CMK (cell line): ENCODE measurements at regions not wholly inside any gene's neighbourhood (a gene's known extent, or its start where the extent isn't known, plus 50 kb on each side); places are given as distances from the start of the nearest gene placed in this dataset.

Experiments used
- DNase-seq: peaks from one replicate; pipeline ENCODE4 v3.0.0-alpha.2; 2010; ENCODE audit warnings: low read depth

DNA sequence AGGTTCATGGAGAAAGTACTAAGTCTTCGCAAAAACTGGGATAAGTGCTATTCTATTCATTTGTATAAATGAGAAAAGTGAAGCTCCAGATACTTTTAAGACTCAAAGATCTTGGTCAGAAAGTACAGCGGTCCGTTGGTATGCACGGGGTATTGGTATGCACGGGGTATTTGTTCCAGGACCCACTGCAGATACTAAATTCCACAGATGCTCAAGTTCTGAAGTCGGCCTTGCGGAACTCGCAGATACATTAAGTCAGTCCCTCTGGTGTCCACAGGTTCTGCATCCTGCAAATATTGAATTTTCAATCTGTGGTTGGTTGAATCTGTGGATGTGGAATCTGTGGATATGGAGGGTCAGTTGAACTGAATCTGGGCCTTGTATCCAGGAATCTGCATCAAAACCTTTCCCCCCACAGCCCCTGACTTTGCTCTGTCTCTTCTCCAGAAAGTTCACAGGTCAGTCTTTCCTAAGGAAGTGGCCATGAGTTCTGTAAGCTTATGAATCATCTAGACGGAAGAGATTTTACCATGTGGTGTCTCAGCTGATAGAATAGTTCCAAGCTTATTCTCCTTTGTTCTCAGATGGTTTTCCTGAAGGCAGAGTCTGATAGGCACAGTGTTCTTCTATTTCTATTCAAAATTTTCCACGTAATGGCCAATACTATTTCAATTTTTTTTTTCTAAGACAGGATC is 274.7 kb downstream of the NEDD1 start:
- DNase-seq = no peak

DNA sequence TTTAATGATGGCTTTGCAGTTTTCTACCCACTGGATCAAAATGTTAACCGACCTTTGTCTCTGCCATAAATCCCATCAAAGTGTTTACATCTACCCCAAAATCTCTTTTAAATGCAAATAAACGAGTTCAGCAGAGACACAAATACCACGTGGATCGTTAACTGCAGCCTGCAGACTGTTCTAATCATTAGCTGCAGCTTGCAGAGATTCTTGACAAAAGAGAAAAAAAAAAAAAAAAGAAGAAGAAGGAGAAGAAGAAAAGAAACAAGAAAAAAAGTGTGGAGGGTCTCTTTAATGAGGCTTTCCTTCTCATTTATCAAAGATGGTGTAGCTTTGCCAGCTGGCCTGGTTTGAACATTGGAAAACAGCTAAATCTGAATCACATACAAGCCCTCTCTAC is 275.7 kb downstream of the NEDD1 start:
- no peak for DNase-seq

DNA sequence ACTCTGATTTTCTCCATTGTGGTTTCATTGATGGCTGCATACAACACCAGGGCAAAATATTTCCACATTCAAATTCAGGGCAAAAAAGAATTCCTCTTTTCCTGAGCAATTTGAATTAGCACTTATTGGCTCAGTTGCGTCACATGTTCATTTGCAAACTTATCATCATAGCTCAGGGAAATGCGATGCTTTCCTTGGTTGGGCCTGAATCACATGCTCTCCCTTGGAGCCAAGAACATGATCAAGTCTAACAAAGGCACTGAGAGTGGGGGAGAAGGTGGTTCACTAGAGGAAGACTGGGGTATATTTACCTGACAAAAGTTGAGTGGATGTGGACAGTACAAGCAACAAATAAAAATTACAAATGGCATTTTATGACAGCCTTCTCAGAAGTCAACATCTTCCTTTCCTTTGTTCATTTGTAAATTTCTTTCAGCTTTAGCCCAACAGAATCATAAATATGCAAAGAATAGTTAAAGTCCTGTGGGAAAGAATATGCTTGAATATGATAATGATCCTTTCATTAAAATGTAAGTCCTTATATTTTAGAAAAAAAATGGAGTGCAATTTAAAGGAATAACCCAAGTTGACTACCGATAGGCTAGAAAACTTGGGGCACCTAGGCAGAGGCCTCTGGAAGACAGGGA is 277.2 kb downstream of the NEDD1 start:
- no peak for DNase-seq

DNA sequence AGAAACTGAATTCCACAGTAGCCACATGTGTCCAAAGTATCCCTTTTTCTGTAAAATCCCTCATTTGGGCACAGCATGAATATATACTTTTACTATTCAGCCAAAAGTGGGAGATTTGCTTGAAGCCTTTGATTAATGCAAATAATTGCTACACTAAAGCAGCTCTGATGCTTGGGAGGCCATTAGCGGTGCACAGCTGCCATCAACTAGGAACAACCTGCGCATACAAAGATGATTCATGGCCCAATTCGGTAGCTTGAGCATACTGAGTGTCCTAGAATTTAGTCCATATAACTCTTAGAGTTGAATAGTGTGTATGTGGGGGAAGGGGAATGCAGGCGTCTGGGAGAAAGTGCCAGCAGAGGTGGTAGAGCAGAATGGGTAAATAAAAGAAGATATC is 277.0 kb upstream of the RMST start:
- DNase-seq = no peak

DNA sequence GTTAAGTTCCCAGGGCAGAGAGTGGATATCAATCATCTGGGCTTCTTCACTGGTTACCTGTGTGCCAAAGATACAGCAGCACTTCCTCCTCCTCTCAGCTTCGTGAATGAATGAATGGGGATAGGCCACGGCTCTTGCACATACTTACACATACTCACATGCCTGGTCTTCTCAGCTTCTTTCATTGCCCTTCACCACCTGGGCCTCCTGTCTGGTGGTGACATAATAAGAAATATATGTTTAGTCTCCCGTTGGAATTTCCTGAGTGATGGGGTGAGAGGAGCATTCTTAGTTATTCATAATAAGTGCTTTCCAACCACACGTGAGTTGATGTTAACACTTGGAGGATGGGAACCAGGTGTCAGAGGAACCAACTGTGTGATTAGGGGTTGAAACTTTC is 268.1 kb upstream of the RMST start:
- DNase-seq = no peak

DNA sequence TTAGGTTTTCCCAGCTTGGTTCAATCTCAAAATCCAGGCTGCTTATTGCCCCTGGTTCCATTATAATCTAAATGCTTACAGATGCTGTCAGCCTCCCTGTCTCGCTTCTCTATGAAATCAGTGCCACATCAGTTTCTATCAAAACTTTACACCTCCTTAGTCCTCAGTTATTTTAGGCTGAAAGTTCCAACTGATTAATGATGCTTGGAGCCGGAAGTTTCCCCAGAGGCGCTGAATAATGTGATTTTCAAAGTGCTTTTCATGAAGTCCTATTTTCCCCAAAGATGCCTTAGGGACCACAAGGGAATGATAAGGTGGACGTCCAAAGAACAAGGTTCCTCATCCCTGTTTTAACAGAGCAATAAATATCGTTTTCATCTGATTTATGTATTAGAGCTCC is 262.4 kb upstream of the RMST start:
- DNase-seq = no peak

DNA sequence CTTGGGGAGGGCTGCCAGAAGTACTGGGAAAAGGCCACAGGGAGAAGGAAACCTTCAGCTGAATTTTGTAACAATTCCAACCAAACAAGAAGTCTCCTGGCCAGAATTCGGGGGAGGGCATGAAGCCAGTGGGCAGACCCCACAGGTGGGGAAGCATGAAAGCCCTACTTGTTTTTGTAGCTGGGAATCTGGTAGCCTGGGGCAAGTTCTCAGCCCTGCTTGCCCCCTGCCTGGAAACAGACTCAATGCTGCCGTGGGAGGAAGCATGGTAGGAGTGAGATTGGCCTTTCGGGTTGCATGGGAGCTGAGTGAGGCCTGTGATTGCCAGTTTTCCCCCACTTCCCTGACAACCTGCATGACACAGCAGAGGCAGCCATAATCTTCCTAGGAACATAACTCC is 259.2 kb upstream of the RMST start:
- DNase-seq = no peak

DNA sequence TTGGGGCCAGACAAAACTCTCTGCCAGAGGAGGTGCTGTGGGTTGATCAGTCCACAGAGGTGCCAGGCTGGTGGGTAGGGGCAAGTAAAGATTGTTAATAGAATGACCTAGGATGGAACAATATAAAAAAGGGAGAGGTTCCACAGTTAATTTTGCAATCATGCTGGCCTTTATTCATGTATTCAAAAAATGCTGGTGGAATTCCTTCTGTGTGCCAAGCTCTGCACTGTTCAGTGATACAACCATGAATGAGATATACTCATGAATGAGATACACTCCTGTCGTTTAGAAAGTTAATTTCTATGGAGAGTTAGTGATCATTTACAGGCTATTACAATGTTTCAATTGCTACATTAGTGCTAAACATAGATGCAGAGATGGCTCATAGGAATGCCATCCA is 252.6 kb upstream of the RMST start:
- no peak for DNase-seq

DNA sequence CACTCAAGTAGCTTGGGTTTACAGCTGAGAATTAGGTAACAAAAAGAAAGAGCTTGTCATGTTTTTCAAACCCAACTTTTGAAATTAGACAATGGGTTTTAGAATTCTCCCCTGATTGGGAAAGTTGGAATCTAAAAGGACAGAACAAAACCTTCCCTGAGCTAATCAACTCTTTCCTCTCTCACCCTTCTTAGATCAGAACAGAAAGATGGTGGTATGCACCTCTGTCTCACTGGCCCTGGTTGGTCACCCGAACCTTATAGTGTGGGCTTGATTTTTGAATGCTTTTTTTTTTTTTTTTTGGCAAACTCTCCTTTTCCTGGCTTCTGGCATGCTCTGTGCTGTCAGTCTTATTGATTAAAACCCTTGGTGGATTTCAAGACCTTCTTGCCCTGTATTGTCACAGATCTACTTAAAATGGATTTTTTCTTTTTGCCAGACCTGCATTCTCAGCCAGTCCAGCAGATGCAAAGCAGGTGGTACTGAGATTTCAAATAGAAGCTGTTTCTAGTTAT is 251.1 kb upstream of the RMST start:
- no peak for DNase-seq

DNA sequence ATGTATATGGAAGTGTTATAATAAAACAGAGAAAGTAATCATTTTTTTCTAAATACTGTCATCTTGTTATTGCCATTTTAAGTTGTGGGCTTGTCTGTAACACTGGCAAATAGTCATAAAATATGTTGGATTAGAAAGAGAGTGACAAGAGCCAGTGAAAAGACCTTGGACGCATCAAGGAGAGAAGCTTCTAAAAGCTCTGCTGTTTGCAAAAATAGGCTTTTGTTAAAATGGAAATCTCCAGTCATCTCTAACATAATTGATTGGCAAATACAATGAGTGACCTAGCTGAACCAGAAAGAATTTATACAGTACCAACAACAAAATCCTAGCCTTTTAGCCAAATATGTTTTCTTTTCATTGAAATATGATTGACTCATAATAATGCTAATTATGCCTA is 245.8 kb upstream of the RMST start:
- no peak for DNase-seq

DNA sequence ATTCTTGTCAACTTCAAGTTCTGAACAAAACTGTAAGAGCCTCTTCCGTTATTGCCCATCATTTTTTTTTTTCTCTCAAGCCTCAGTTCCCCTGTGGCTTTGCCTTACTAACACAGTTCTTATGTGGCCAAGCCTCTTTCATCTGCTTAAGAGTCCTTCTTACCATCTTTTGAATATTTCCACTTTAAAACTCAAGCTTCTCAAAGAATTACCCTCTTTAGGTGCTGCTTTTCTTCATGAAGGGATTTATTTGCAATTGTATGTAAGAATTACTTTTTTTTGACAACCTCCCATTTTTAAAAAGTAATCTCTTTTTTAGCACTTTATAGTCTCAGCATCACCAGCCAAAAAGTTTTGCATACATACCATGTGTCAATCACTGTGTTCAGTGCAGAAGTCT is 240.2 kb upstream of the RMST start:
- DNase-seq = no peak

DNA sequence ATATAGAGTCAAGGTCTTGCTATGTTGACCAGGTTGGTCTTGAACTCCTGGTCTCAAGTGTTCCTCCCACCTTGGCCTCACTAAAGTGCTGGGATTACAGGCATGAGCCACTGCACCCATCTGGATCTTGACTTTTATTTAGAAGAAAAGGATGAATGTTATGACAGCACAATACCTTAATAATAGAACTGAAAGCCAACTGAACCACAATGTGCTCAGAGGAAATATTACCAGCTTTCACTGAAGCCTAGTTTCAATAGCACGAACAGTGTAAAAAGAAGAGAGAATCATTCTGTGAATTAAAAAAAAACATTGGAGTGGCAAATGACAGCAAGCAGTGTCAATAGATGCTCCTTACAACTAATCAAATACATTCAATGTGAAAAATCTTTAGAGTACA is 239.2 kb upstream of the RMST start:
- DNase-seq = no peak

DNA sequence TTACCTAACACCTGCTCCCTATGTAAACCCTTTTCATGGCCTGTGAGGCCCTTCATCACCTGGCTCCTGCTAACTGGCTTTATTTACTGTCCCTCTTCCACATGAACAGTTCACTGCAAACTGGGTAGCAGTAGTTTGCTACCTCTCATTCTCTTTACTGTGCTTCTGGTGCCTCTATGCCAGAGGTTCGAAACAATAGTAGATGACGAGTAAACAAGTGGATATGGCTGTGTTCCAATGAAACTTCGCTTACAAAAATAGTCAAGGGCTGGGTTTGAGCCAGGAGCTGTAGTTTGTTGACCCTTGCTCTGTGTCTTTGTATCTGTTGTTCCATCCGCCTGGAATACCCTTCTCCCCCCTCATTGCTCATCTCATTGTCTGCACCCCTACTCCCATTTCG is 233.6 kb upstream of the RMST start:
- no peak for DNase-seq

DNA sequence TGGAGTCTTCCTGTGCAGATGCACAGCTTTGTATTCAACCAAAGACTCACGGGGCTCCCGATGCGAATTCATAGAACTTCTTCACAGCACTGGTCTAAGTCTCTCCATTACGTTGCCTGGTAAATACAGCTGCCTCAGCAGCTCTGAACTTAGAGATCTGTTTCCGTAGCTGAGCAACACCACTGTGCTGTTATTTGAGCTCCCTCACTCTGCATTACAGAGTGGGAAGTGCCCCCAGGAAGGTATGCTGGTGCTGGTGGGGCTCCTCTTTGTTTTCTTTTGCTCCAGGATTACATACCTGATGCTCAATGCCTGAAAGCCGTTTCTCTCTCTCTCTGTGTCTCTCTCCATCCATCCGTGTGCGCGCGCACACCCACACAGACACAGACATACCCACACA is 227.5 kb upstream of the RMST start:
- DNase-seq = no peak

DNA sequence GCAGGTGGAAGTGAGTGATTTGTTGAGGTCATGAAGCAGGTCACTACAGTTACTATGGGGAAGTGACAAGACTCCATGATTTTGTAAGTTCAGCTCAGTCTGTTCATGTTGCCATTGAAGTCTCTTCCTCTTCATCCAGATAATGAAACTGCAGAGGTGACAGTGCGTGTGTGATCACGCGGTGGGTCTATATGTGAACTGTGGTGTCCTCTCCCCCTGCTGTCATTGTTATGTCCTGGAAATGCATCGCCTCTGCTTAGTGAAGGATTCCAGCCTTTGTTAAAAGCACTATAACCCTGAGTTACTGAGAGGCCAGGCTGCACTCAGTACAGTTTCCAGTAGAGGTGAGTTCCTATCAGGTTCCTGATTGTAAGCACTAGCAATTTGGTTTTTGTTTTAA is 216.2 kb upstream of the RMST start:
- DNase-seq = no peak

DNA sequence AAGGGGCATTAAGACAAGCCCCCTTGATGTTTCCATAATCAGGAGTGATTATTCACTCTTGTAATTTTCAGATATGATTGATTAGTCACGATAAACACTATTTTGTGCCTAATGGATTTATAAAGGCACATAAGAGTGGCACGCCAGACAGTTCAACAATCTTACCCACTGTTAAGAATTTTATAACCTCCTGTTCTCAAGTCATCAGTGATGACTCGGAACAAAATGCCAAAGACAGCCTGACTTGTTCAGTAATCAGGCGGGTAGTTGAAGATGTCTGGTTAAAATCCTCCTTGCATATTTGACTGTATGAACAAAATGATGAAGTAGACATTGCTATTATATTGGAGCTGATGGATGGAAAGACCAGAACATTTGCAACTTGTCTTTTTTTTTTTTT is 212.1 kb upstream of the RMST start:
- no peak for DNase-seq

DNA sequence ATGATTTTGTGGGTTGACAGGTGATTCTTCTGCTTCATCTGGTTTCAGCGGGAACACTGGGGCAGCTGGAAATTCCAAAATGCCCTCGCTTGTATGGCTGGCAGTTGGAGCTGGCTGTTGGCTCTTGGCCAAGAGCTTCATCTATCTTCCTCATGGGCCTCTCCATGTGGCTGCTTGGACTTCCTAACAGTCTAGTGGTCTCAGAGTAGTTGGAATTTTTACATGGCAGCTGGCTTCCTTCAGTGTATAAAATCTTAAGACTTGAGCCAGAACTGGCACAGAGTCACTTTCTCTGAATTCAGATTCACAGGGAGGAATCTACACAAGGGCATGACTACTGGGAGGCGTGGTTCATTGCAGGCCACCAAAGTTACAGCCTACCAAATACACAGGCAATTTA is 204.9 kb upstream of the RMST start:
- DNase-seq = no peak

DNA sequence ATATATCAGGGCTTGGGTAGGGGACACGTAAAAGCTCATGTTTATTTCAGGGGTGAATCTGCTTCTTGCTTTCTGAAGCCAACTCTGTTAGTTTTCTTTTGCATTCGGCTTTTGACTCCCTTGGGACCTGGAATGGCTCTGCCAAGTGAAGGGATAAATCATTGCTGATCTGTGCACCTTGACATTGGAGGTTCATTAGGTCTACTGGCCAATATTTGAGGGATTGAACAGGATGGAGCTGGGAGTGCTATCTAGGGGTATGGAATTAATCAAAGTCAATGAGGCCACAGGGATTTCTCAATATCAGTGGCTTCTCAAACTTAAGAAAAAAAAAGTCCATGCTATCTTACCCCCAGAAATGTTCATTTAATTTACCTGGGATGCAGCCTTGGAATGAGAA is 203.5 kb upstream of the RMST start:
- DNase-seq = no peak

DNA sequence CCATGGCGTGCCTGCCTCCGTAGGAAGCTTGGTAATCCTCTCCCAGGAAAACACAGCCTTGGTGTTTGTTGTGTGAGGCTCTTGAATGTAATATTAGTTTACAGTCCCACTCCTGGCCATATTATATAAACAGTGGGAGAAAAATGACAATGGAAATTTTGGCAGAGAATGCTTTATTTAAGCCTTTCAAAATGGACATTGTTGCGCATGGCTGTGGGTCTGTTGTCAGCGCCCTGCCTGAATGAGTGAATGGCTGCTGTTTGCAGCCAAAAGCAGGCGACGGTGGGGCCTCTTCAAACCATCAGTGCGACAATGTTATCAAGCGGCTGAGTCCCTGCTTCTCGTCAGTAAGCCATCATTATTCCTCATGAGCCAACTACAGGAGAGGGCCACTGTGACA is 201.8 kb upstream of the RMST start:
- no peak for DNase-seq

DNA sequence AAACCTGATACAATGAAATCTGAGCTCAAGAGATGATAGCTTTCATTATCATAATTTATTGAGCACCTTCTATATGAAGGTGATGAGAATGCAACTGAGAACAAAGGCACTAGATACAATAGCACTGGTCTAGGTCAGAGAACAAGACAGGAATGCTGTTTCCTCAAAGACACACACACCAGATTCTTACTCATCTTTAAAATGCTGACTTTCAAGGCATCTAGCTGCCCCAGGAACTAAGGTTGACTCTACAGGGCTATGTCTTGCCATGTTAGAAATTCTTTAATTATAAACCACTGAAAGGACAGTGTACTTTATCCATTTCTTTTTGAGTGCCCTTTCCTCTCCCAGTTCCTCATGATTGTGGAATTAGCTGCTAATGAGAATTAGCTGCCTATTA is 195.4 kb upstream of the RMST start:
- DNase-seq = no peak

DNA sequence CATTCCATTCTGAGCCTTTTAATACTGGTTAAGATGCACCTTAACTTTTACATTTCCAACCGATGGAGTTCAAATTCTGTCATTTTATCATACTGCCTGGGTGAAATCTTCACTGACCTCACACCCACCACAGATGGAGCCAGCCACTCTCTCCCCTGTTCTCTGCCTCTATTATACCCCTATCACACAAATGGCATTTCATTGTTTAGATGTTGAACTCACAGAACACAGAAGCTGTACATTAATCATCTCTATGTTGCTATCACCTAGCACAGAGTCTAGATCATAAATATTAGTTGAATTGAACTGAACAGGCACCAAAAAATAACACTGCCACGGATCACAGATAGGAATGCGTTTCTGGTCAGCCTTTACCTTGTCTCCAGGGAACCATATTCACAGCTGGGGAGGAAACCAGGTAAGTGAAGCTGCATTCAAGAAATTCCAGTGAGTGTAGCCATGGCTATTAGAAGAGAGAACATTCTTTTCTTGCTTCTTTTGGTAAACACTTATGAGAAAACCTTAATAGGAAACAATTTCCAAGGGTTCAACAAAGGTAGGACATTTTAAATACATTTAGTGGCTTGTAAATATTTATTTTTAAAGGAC is 194.9 kb upstream of the RMST start:
- no peak for DNase-seq

DNA sequence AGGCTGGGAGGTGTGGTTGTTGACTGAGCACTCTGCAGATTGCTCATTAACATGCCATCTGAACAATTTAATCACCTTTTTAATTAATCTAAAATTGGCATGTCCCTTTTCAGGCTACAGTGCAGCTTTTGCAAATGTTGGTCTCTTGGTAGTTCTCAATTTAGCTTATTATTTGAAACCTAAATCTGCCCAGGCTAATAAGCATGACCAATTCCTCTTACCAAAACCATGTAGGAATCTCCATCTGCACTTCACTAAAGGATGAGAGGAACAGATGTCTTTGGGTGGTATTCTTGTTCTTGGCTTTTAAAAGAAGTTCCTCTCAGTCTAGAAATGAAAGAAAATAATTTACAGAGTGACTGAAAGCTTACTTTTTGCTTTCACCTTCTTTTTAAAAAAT is 190.1 kb upstream of the RMST start:
- DNase-seq = no peak

DNA sequence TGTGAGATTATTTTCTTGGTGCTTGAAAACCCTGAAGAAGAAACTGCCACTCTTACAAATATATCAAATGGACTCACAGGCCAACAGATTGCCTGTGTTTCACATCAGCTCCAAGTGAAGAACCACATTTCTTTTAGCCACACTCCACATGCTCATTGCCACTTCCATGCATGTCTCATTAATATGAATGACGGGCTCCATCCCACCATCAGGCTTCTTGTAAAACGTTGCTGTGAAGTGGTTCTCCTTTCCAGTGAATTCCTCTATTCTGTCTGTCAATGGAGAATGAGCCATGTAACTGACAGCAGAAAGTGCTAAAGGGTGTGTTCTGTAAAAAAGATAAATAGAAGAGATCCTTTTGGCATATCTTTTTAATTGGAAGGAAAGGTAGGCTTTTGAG is 188.2 kb upstream of the RMST start:
- no peak for DNase-seq

DNA sequence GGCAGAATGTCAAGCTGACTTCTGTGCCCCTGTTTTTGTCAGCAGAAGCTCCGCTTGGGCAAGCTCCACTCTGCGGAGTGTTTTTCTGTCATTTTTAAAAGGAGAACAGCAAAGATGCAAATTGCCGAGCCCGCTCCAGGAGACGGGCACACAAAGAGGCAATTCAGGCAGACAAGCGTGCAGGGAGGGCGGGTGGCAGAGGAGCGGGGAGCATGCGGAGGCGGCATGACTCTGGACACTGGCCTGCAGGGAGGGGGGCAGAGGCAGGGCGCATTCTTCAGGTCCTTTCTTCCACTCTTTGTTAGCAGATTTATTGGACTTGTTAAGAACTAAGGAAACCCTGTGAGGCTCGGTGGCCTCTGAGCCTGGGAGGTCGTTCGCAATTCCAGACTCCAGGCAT is 187.3 kb upstream of the RMST start:
- no peak for DNase-seq
